Coronary artery (tissue), 2 donors: ENCODE measurements at regions not wholly inside any gene's neighbourhood (a gene's known extent, or its start where the extent isn't known, plus 50 kb on each side); places are given as distances from the start of the nearest gene placed in this dataset.
"Not testable (repeated sequence)": the region's sequence is repeated elsewhere in the genome, so short reads cannot be mapped to it uniquely, and the experiment has no call there.

Source experiments
- DNase-seq: peaks from one replicate; pipeline ENCODE4 v3.0.0-alpha.2; 2017; ENCODE audit warnings: low spot score
- H3K27ac ChIP-seq, 2 donors: fragments of 200-600 bp; sonication (generic); one replicate each; pipeline ENCODE4 v1.5.1; 2016 to 2019
- H3K4me3 ChIP-seq: fragments of 200-600 bp; sonication (generic); 2 replicates; pipeline ENCODE4 v1.5.1; 2016; ENCODE audit warnings: mild to moderate bottlenecking, moderate library complexity
- TF ChIP-seq, protein P1 (sequence below): fragments of 200-600 bp; sonication (generic); IDR thresholded peaks from one replicate; pipeline ENCODE4 v1.5.1; 2019; ENCODE audit warnings: antibody characterized with exemption

GRCh38 chr1:184838504-184838951, 83.9 kb upstream of the EDEM3 start:
- Histone ChIP-seq H3K4me3 (peak overlapping the region; percentile 4), H3K27ac (peak overlapping the region; percentile 62 to 84)
- peak; percentile 80 for DNase-seq

GRCh38 chr1:184836934-184837895, 82.6 kb upstream of the EDEM3 start:
- H3K27ac ChIP-seq = peak overlapping the region; percentile 62 to 84
- no peak overlapping the region for H3K4me3 ChIP-seq
- TF ChIP-seq, protein P1, sequence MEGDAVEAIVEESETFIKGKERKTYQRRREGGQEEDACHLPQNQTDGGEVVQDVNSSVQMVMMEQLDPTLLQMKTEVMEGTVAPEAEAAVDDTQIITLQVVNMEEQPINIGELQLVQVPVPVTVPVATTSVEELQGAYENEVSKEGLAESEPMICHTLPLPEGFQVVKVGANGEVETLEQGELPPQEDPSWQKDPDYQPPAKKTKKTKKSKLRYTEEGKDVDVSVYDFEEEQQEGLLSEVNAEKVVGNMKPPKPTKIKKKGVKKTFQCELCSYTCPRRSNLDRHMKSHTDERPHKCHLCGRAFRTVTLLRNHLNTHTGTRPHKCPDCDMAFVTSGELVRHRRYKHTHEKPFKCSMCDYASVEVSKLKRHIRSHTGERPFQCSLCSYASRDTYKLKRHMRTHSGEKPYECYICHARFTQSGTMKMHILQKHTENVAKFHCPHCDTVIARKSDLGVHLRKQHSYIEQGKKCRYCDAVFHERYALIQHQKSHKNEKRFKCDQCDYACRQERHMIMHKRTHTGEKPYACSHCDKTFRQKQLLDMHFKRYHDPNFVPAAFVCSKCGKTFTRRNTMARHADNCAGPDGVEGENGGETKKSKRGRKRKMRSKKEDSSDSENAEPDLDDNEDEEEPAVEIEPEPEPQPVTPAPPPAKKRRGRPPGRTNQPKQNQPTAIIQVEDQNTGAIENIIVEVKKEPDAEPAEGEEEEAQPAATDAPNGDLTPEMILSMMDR = no peak
- DNase-seq = no peak

More at GRCh38 chr1:184838504-184838951, 83.9 kb upstream of the EDEM3 start:
- TF ChIP-seq, protein P1 = no peak

- no peak overlapping the region for H3K4me3 ChIP-seq
- TF ChIP-seq, protein P1 = no peak
- no peak for DNase-seq
- H3K27ac ChIP-seq = peak overlapping the region; percentile 7 to 59
These were observed 81.5 kb upstream of the EDEM3 start for GRCh38 chr1:184836141-184836540.

DNA sequence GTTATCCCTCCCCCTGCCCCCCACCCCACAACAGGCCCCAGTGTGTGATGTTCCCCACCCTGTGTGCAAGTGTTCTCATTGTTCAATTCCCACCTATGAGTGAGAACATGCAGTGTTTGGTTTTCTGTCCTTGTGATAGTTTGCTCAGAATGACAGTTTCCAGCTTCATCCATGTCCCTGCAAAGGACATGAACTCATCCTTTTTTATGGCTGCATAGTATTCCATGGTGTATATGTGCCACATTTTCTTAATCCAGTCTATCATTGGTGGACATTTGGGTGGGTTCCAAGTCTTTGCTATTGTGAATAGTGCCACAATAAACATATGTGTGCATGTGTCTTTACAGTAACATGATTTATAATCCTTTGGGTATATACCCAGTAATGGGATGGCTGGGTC, 79.3 kb upstream of the EDEM3 start:
- not testable (repeated sequence) for DNase-seq, H3K4me3 ChIP-seq, H3K27ac ChIP-seq

DNA sequence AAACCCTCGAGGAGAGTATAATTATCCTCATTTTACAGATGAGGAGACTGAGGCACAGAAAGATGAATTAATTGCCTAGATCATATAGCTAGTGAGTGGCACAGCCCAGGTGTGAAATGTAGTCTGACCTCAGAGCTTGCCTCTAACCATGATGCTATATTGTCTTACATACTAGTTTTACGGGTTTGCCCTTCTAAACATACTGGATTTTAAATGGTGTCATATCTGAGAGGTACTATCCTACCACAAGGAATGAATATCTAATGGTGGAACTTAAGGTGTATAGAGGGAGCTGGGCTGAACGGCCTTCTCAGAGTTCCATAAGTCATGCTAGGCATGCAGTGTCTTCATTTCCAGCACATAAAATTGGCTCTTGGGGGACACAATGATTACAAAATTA, 77.9 kb upstream of the EDEM3 start:
- Histone ChIP-seq H3K4me3 (no peak overlapping the region), H3K27ac (no peak overlapping the region)
- no peak for DNase-seq
- TF ChIP-seq, protein P1 = no peak

DNA sequence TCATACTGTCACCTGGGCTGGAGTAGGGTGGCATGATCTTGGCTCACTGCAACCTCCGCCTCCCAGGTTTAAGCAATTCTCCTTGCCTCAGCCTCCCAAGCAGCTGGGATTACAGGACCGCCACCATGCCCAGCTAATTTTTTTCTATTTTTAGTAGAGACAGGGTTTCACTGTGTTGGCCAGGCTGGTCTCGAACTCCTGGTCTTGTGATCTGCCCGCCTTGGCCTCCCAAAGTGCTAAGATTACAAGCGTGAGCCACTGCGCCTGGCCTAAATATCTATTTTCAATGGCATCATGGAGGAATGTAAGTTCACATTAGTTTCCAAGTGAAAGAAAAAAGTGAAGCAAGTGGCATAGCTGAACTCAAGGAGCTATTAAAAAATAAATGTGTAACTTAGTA, 74.8 kb upstream of the EDEM3 start:
- DNase-seq, H3K4me3 ChIP-seq: not testable (repeated sequence)
- H3K27ac ChIP-seq = peak overlapping the region; percentile 78 to 81

GRCh38 chr1:184828369-184828717, 73.7 kb upstream of the EDEM3 start:
- Histone ChIP-seq H3K4me3 (no peak overlapping the region), H3K27ac (peak overlapping the region; percentile 78 to 81)
- no peak for DNase-seq
- TF ChIP-seq, protein P1 = no peak
